Fibroblast of villous mesenchyme (primary cell): ENCODE measurements at regions not wholly inside any gene's neighbourhood (a gene's known extent, or its start where the extent isn't known, plus 50 kb on each side); places are given as distances from the start of the nearest gene placed in this dataset.

Experiments
- DNase-seq: peaks from one replicate; pipeline ENCODE4 v3.0.0-alpha.2; 2010; ENCODE audit warnings: low read depth
- H3K4me3 ChIP-seq: 2 replicates; pipeline ENCODE4 v1.5.1; 2011; ENCODE audit warnings: low read depth, mild to moderate bottlenecking, low read length
- TF ChIP-seq, protein P1 (sequence below): IDR thresholded peaks from 2 replicates; pipeline ENCODE4 v1.5.1; 2012; ENCODE audit warnings: low read depth, mild to moderate bottlenecking, low read length; ENCODE audit not compliant: insufficient read depth

DNA sequence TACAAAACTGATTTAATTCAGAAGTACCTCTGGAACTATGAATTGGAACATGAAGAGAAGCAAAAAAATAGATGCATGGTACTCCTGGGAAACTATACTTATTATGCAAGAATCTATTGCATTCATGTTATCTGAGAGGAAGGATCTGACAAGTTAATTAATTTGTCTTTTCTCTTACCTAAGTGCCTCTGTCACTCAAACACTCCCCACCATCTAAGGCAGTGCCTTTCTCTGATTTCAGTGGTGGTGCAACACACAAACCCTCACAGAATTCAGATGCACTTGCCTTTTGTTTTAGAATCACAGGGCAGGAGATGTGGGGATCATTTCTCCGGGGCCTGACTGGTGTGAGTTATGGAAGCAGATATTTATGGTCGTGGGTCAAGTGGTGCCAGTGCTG, 52.5 kb upstream of the C9orf72 start:
- TF ChIP-seq, protein P1, sequence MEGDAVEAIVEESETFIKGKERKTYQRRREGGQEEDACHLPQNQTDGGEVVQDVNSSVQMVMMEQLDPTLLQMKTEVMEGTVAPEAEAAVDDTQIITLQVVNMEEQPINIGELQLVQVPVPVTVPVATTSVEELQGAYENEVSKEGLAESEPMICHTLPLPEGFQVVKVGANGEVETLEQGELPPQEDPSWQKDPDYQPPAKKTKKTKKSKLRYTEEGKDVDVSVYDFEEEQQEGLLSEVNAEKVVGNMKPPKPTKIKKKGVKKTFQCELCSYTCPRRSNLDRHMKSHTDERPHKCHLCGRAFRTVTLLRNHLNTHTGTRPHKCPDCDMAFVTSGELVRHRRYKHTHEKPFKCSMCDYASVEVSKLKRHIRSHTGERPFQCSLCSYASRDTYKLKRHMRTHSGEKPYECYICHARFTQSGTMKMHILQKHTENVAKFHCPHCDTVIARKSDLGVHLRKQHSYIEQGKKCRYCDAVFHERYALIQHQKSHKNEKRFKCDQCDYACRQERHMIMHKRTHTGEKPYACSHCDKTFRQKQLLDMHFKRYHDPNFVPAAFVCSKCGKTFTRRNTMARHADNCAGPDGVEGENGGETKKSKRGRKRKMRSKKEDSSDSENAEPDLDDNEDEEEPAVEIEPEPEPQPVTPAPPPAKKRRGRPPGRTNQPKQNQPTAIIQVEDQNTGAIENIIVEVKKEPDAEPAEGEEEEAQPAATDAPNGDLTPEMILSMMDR = no peak
- H3K4me3 ChIP-seq = no peak overlapping the region
- no peak for DNase-seq

DNA sequence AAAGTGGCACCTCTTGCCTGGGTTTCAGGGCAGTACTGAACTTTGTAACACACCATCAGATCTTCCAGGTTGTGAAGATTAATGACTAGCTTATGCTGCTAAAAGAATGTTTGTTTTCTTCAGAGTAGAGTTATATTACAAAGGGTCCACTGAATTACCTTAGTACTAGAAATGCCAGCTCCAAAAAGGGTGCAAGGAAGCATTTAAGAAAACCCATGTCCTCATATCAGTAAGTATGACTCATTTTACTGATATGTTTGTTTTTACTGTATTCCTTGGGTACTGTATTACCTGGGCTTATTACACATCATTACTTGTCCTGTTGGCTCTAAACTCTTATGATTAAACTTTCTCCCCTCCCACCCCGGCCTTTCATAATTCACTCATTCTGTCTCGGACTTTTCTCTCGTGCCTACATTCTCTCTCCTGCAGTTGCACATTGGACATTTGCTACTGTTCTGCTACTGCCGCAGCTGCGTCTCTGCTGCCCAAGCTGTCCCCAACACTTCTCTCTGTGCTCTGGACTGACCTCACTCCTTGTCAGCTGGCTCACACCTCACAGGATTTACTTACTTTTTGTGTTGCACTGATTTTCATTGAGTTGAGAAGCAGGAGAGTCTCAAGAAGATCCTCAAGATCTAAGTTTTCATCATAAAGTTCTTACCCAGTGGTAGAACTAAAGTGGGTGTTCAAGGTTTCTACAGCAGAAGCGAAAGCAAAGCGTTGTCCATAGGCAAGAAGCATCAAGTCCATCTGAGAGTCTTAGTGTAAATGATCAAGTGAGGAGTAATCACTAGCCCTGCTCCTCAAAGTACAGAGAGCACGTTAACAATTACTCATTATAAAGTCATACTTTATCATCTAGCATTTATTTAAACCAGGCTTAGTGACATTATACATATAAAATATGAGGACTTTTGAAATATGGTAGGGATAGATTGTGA, 53.2 kb upstream of the C9orf72 start:
- no peak for DNase-seq
- TF ChIP-seq, protein P1 = no peak
- H3K4me3 ChIP-seq = no peak overlapping the region

DNA sequence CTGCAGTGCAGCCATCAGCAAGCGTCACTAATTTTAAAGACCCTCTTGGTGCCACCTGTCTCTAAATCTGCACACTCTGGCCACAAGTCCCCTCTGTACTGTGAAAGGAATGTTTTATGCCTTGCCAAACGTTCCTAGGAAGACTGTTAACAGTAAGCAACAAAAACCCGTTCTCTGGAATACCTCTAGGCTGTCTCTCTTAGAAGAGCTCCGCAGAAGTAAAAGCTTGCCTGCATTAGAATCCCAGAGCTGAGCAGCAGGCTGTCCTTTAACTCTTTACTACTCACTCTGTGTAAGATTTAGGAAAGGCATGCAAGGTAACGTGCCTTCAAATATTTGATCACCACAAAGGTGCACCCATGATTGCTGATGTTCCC, 53.9 kb upstream of the C9orf72 start:
- TF ChIP-seq, protein P1 = no peak
- no peak overlapping the region for H3K4me3 ChIP-seq

DNA sequence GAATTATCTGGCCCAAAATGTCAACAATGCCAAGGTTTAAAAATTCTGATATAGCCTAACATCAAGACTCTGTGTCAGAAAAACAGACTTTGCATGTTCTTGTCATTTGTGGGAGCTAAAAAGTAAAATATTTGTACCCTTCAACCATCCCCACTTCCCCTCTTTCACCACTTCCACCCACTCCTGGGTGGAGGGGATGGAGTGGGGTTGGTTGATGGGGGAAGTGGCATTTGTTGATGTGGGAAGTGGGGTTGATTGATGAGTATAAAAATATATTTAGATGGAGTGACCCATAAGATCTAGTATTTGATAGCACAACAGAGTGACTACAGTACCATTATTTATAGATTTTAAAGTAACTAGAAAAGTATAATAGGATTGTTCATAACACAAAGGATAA, 55.0 kb upstream of the C9orf72 start:
- no peak for DNase-seq
- TF ChIP-seq, protein P1 = no peak
- H3K4me3 ChIP-seq = no peak overlapping the region

More for the DNA sequence above, 53.9 kb upstream of the C9orf72 start:
- DNase-seq = no peak

DNA sequence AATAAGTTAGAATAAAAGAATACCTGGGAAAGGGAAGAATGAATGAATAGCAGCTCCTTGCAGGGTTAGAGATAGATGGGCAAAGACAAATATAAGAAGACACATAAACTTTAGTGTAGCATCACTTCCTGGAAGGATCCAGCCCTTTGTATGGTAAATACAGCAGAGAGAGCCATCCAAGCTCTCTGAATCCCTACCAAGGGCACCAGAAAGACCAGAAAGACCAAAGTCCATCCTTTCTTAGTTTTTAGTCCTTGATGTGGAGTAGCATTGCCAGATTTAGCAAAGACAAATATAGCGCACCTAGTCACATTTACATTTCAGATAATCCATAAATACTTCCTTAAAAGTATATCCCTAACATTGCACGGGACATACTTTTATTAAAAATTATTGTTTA, 56.1 kb upstream of the C9orf72 start:
- TF ChIP-seq, protein P1 = no peak
- H3K4me3 ChIP-seq = no peak overlapping the region
- DNase-seq = no peak

DNA sequence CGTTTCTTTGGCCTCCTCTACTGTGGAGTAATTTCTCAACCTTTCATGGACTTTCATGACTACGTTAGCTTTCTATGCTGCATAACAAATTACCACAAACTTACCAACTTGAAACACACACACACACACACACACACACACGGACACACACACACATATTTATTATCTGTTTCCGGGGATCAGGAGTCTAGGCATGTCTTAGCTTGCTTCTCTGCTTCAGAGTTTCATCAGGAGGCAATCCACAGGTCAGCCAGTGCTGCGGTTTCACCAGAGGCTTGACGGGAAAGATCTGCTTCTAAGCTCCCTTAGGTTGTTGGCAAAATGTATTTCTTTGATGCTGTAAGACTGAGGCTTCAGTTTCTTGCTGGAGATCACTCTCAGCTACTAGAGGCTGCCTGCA, 59.0 kb upstream of the C9orf72 start:
- no peak overlapping the region for H3K4me3 ChIP-seq
- TF ChIP-seq, protein P1 = no peak
- DNase-seq = no peak
